IMR-90 (cell line): ENCODE measurements at regions not wholly inside any gene's neighbourhood (a gene's known extent, or its start where the extent isn't known, plus 50 kb on each side); places are given as distances from the start of the nearest gene placed in this dataset.
A peak's percentile ranks its signal among the peaks of the same experiment; 100 is the strongest.

Experiments
- ATAC-seq: fragments of 200-7000 bp; cut with Tn5 transposase; 2 replicates; pipeline ENCODE4 v1.9.1; 2020; ENCODE audit warnings: low read depth, mild to moderate bottlenecking, moderate library complexity
- BruUV-seq: library from RNA; stranded (reverse); fragments of 400-500 nt; replicated peaks from 2 replicates; lab custom pipeline; 2021; lab: Mats Ljungman, UMichigan
- CTCF ChIA-PET: fragments of 300-600 bp; formaldehyde crosslinking; extraction: SDS; loops from one replicate; lab custom pipeline; 2021; ENCODE audit warnings: antibody characterized with exemption; lab: Yijun Ruan, JAX
- POLR2A ChIA-PET: fragments of 300-600 bp; sonication (Branson Sonifier 250); formaldehyde crosslinking; loops from one replicate; lab custom pipeline; 2022; ENCODE audit warnings: antibody characterized with exemption; ENCODE audit not compliant: unreplicated experiment; lab: Charles Lee
- DNase-seq: peaks from one replicate; pipeline ENCODE4 v3.0.0; 2013
- H2AFZ ChIP-seq: replicated peaks from 2 replicates; pipeline ENCODE3; 2013; ENCODE audit warnings: low read length, mild to moderate bottlenecking; ENCODE audit not compliant: poor library complexity
- H2AK5ac ChIP-seq: 2 replicates; pipeline ENCODE4 v1.6.1; 2013; ENCODE audit warnings: low read depth, low read length, inconsistent platforms
- H2AK9ac ChIP-seq: replicated peaks from 2 replicates; pipeline ENCODE3; 2013; ENCODE audit warnings: mild to moderate bottlenecking, low read depth, low read length, moderate library complexity; ENCODE audit not compliant: poor library complexity
- H2BK120ac ChIP-seq: 2 replicates; pipeline ENCODE4 v1.6.1; 2013; ENCODE audit warnings: low read depth, low read length, inconsistent platforms
- H2BK15ac ChIP-seq: 3 replicates; pipeline ENCODE4 v1.6.1; 2013; ENCODE audit warnings: low read depth, low read length, inconsistent platforms
- H2BK20ac ChIP-seq: 2 replicates; pipeline ENCODE4 v1.6.1; 2013; ENCODE audit warnings: low read depth, mild to moderate bottlenecking, inconsistent platforms, low read length, moderate library complexity
- H2BK5ac ChIP-seq: 2 replicates; pipeline ENCODE4 v1.6.1; 2013; ENCODE audit warnings: mild to moderate bottlenecking, low read depth, low read length, inconsistent platforms; ENCODE audit not compliant: poor library complexity, severe bottlenecking
- H3K14ac ChIP-seq: replicated peaks from 2 replicates; pipeline ENCODE4 v1.6.1; 2013; ENCODE audit warnings: low read depth, low read length, inconsistent platforms
- H3K18ac ChIP-seq: 2 replicates; pipeline ENCODE4 v1.6.1; 2013; ENCODE audit warnings: low read depth, low read length, control low read depth
- H3K23ac ChIP-seq: 2 replicates; pipeline ENCODE4 v1.6.1; 2013; ENCODE audit warnings: low read depth, low read length, inconsistent platforms
- H3K27ac ChIP-seq: 2 replicates; pipeline ENCODE4 v1.5.1; 2013; ENCODE audit warnings: mild to moderate bottlenecking, control low read depth, low read length; ENCODE audit not compliant: insufficient read depth
- H3K27me3 ChIP-seq: 2 replicates; pipeline ENCODE4 v1.6.1; 2013; ENCODE audit warnings: low read length; ENCODE audit not compliant: control insufficient read depth, insufficient read depth
- H3K36me3 ChIP-seq: 2 replicates; pipeline ENCODE4 v1.6.1; 2013; ENCODE audit warnings: low read length, mixed read lengths; ENCODE audit not compliant: control insufficient read depth, insufficient read depth
- H3K4ac ChIP-seq: 2 replicates; pipeline ENCODE4 v1.6.1; 2013; ENCODE audit warnings: low read depth, low read length, inconsistent platforms
- H3K4me1 ChIP-seq: 2 replicates; pipeline ENCODE4 v1.6.1; 2013; ENCODE audit warnings: low read length, mixed read lengths; ENCODE audit not compliant: control insufficient read depth, insufficient read depth
- H3K4me2 ChIP-seq: 2 replicates; pipeline ENCODE4 v1.6.1; 2013; ENCODE audit warnings: low read depth, mild to moderate bottlenecking, control low read depth, low read length, moderate library complexity
- H3K4me3 ChIP-seq: 2 replicates; pipeline ENCODE4 v1.5.1; 2013; ENCODE audit warnings: low read depth, mild to moderate bottlenecking, control low read depth, low read length, moderate library complexity; ENCODE audit not compliant: insufficient read depth
- H3K56ac ChIP-seq: 2 replicates; pipeline ENCODE4 v1.6.1; 2013; ENCODE audit warnings: low read length, inconsistent platforms; ENCODE audit not compliant: insufficient read depth; ENCODE audit errors: extremely low read depth
- H3K79me1 ChIP-seq, 2 experiments: 2 replicates each; pipeline ENCODE4 v1.6.1; 2013; ENCODE audit warnings: low read length in 2 of 2, inconsistent platforms in 1 of 2, low read depth in 1 of 2
- H3K9ac ChIP-seq: 2 replicates; pipeline ENCODE4 v1.6.1; 2013; ENCODE audit warnings: low read depth, low read length, control low read depth
- H3K9me1 ChIP-seq: 2 replicates; pipeline ENCODE4 v1.6.1; 2013; ENCODE audit warnings: low read length, inconsistent platforms; ENCODE audit not compliant: insufficient read depth
- H3K9me3 ChIP-seq: 2 replicates; pipeline ENCODE4 v1.6.1; 2013; ENCODE audit warnings: low read length; ENCODE audit not compliant: control insufficient read depth, insufficient read depth
- H4K20me1 ChIP-seq: 2 replicates; pipeline ENCODE4 v1.6.1; 2013; ENCODE audit warnings: low read length, inconsistent platforms; ENCODE audit not compliant: insufficient read depth
- H4K5ac ChIP-seq: 2 replicates; pipeline ENCODE4 v1.6.1; 2013; ENCODE audit warnings: mild to moderate bottlenecking, low read depth, low read length, control low read depth
- H4K8ac ChIP-seq, 2 experiments: 2 replicates each; pipeline ENCODE4 v1.6.1; 2013; ENCODE audit warnings: low read depth in 2 of 2, low read length in 2 of 2, control low read depth in 1 of 2, inconsistent platforms in 1 of 2
- H4K91ac ChIP-seq: 2 replicates; pipeline ENCODE4 v1.6.1; 2013; ENCODE audit warnings: low read depth, low read length, inconsistent platforms; ENCODE audit not compliant: insufficient read depth
- CTCF ChIP-seq: conservative IDR thresholded peaks from 2 replicates; pipeline ENCODE4 v1.5.1; 2012; ENCODE audit warnings: mild to moderate bottlenecking, low read depth, low read length, improper control_type of control experiment
- MAFK ChIP-seq: IDR thresholded peaks from 2 replicates; pipeline ENCODE4 v1.6.1; 2012; ENCODE audit warnings: low read depth, low read length, improper control_type of control experiment
- RFX5 ChIP-seq: IDR thresholded peaks from 2 replicates; pipeline ENCODE4 v1.8.0; 2012; ENCODE audit warnings: low read depth, mild to moderate bottlenecking, low read length, moderate library complexity
- WGBS, 2 experiments: methylation state at CpG; one replicate each; pipeline versions ENCODE4 v1.1.5 to v1.1.7; 2013; ENCODE audit warnings: missing lambda C conversion rate in 2 of 2; ENCODE audit not compliant: insufficient read length in 1 of 2; ENCODE audit errors: extremely low coverage in 2 of 2; 5-methylcytosine and 5-hydroxymethylcytosine counted together
- dilution Hi-C: fragments of 300-500 bp; cut with HindIII; formaldehyde crosslinking; loops from one replicate; pipeline ENCODE4 v1.14.3; 2018; ENCODE audit warnings: low sequenced_read_pairs; ENCODE audit not compliant: unreplicated experiment
- in situ Hi-C: fragments of 300-500 bp; cut with MboI; formaldehyde crosslinking; loops from 3 replicates; pipeline ENCODE4 v1.14.3; 2019; ENCODE audit warnings: low sequenced_read_pairs, inconsistent platforms, mixed read lengths
- intact Hi-C: fragments of 100-400 bp; cut with micrococcal nuclease; formaldehyde crosslinking; loops from 2 replicates; pipeline ENCODE4 v1.10.0; 2022

- H3K36me3 ChIP-seq, result no peaks in the 10 kb centered on the region
- H4K5ac ChIP-seq, result no peak overlapping the region
- peaks cover 0 to 12% of the 10 kb centered on the region in 2 experiments; a peak in 1 of 4 replicates for H3K79me1 ChIP-seq
- ATAC-seq (no peak), DNase-seq (no peak)
- no peaks in the 10 kb centered on the region for H4K20me1 ChIP-seq
- TF ChIP-seq MAFK (peak; percentile 84), CTCF (no peak), RFX5 (no peak)
- H3K18ac ChIP-seq, result no peak overlapping the region
- H3K4me1 ChIP-seq, result peaks cover 3% of the 10 kb centered on the region; the same call in 1 of the 2 replicates
- no peaks in the 10 kb centered on the region for H3K27me3 ChIP-seq
- no peak overlapping the region for H4K8ac ChIP-seq
- CTCF ChIA-PET, result no interaction called here
- no peak overlapping the region for H3K4me3 ChIP-seq
- no peak overlapping the region for H3K9ac ChIP-seq
- H3K9me1 ChIP-seq, result 0 out of 2 replicates have a peak, but pooled peaks cover 3% of the 10 kb centered on the region
- no CpG with 5 or more reads among the region's 3 CpGs for WGBS, 2 experiments
- no peak overlapping the region for H3K23ac ChIP-seq
- no peak overlapping the region for H2AFZ ChIP-seq
- no peak overlapping the region for H2BK15ac ChIP-seq
- H2AK9ac ChIP-seq, result no peak overlapping the region
- no peak overlapping the region for H3K4ac ChIP-seq
- dilution Hi-C loops (no loop called here), in situ Hi-C loops (no loop called here), intact Hi-C loops (no loop called here)
- H3K9me3 ChIP-seq, result no peaks in the 10 kb centered on the region
- H2BK120ac ChIP-seq, result no peak overlapping the region
- BruUV-seq, result no TSS peak
- H3K4me2 ChIP-seq, result no peak overlapping the region
- no peak overlapping the region for H2BK20ac ChIP-seq
- no peak overlapping the region for H2BK5ac ChIP-seq
- POLR2A ChIA-PET, result no interaction called here
- no peak overlapping the region for H3K56ac ChIP-seq
- H4K91ac ChIP-seq, result no peak overlapping the region
- H3K14ac ChIP-seq, result no peak overlapping the region
- no peak overlapping the region for H3K27ac ChIP-seq
- no peak overlapping the region for H2AK5ac ChIP-seq
Observed at GRCh38 chr18:73456643-73457042, 588.9 kb upstream of the NETO1 start.
